ENCODE measurements at regions not wholly inside any gene's neighbourhood (a gene's known extent, or its start where the extent isn't known, plus 50 kb on each side); places are given as distances from the start of the nearest gene placed in this dataset.

- DNase-seq = no peak
Observed at GRCh38 chr10:44627591-44628354, 242.9 kb upstream of the CXCL12 start.

GRCh38 chr10:44628921-44629320 is 244.0 kb upstream of the CXCL12 start:
- DNase-seq = no peak

- DNase-seq = no peak
Observed at GRCh38 chr10:44635176-44635575, 250.3 kb upstream of the CXCL12 start.

GRCh38 chr10:44636625-44637024 is 251.7 kb upstream of the CXCL12 start:
- DNase-seq = no peak

- no peak for DNase-seq
Observed at GRCh38 chr10:44640429-44640828, 255.5 kb upstream of the CXCL12 start.

- no peak for DNase-seq
Observed at GRCh38 chr10:44647473-44647872, 262.6 kb upstream of the CXCL12 start.

- no peak for DNase-seq
Observed at GRCh38 chr10:44647877-44648542, 263.1 kb upstream of the CXCL12 start.

GRCh38 chr10:44650691-44651661 is 260.2 kb upstream of the TMEM72 start:
- no peak for DNase-seq

GRCh38 chr10:44651834-44652233 is 259.3 kb upstream of the TMEM72 start:
- DNase-seq = no peak

- no peak for DNase-seq
Observed at GRCh38 chr10:44659320-44659719, 251.8 kb upstream of the TMEM72 start.

- no peak for DNase-seq
Observed at GRCh38 chr10:44660271-44660670, 250.9 kb upstream of the TMEM72 start.

GRCh38 chr10:44662051-44662450 is 249.1 kb upstream of the TMEM72 start:
- DNase-seq = no peak

GRCh38 chr10:44668336-44668735 is 242.8 kb upstream of the TMEM72 start:
- DNase-seq = no peak

GRCh38 chr10:44671319-44671718 is 239.8 kb upstream of the TMEM72 start:
- DNase-seq = no peak

- no peak for DNase-seq
Observed at GRCh38 chr10:44673245-44673983, 237.7 kb upstream of the TMEM72 start.

GRCh38 chr10:44674536-44675386 is 236.4 kb upstream of the TMEM72 start:
- no peak for DNase-seq

- DNase-seq = no peak
Observed at GRCh38 chr10:44675387-44675874, 235.7 kb upstream of the TMEM72 start.

- DNase-seq = no peak
Observed at GRCh38 chr10:44680764-44681163, 230.4 kb upstream of the TMEM72 start.

- DNase-seq = no peak
Observed at GRCh38 chr10:44682507-44682906, 228.6 kb upstream of the TMEM72 start.

- DNase-seq = no peak
Observed at GRCh38 chr10:44684661-44685060, 226.5 kb upstream of the TMEM72 start.

- no peak for DNase-seq
Observed at GRCh38 chr10:44685220-44685619, 225.9 kb upstream of the TMEM72 start.

- no peak for DNase-seq
Observed at GRCh38 chr10:44685747-44686146, 225.4 kb upstream of the TMEM72 start.
